Hindlimb muscle (tissue), 1 donor: ENCODE measurements at regions not wholly inside any gene's neighbourhood (a gene's known extent, or its start where the extent isn't known, plus 50 kb on each side); places are given as distances from the start of the nearest gene placed in this dataset.

Experiments
- DNase-seq: peaks from one replicate; pipeline ENCODE4 v3.0.0-alpha.2; 2013

DNA sequence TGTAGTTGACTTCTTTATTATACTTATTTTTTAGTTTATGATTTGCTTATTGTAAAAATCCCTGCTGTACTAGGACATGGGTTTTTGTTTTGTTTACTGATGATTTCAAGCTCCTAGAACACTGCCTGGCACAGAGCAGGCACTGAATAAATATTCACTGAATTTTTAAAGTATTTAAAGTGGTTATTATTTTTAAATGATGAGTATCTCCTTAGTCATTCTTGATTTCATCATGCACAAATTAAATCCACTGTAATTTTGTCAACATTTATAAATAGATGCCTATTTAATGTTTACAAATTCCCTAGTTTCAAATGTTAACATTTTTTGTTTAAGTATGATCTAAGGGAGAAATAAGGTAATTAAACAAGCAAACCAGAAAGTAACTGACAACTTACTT is 367.9 kb upstream of the SLIT2 start:
- no peak for DNase-seq

DNA sequence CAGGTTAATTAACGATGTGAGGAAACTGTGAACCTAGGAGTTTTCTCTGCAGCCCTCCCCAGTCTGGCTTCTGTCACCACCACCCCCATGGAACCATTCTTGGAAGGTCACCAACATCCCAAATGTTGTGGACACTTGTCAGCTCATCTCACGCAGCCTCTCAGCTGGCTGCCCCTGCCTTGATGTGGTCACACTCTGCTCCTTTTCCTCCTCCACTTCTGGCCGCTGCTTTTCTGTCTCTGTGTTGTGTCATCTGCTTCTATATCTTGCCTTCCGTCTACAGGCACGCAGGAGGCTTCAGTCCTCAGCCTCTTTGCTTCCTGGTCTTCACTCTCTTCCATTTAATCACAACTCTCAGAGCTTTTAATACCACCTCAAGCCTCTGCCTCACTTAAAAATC is 371.5 kb upstream of the SLIT2 start:
- DNase-seq, result no peak

DNA sequence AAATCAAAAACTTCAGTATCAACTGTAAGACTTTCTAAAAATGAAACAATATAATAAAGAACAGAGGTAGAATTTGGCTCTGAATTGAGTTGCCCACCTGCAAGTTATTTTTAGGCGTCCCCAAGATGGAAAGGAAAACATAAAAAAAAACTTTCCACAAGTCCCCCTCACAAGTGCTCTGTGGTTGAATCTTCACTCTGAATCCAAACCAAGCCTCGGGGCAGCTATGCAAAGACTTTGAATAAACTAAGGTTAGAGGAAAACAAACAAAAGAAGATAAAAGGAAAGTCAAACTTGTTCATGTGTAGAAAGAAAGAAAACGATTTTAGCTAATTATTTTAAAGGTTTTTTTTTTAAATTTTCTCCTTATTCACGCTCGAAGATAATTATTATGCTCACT is 372.4 kb upstream of the SLIT2 start:
- no peak for DNase-seq

DNA sequence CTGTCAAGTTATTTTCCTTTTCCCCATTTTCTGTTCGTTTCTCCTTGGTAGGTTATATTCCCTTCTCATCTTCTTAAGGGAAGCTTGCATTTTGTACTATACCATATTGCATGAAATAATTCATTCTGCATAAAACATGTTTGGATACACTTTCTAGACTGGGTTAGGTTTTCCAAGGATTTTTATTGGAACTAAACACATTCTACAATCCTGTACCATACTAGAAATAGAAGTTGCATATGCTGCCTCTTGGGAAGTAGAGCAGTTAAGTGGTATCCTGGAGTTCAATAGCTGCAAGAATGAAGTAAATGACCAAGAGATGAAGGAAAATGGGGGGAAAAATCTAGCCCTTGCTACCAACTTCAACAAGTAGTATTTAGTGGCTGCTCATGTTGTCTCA is 393.7 kb upstream of the SLIT2 start:
- no peak for DNase-seq

DNA sequence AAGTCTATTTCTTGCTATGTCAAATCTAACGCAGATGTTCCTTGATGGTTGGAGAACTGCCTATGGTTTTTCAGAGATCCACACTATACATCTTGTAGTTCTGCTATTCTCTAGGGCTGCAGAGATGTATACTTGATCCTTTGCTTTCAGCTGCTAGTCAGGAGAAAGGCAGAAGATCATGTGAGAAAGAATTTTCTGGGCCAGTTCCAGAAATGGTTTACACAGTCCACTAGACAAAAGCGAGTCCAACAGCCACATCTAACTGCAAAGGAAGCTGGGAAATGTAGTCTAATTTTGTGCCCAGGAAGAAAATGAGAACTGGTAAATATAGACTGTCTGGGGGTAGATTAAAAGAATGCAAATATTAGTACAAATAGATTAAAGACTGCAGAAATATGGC is 394.3 kb upstream of the SLIT2 start:
- DNase-seq, result peak; percentile 66

DNA sequence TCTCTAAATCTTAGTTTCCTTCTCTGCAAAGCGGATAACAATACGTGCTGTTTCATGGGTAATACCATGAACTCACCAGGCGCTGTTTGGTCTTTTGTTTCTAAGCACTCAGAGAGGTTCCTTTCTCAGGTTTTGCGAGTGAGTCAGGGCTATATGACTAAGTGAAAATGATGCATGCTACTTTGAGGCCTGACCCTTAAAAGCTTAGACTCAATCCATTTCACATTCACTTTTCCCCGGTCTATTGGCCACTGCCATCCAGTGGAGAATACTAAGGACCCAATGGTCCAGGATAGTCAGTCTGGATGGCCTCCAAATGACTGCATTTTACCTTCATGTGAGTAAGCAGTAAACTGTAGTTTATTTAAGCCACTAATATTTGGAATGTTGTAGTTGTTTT is 400.8 kb upstream of the SLIT2 start:
- DNase-seq, result no peak

DNA sequence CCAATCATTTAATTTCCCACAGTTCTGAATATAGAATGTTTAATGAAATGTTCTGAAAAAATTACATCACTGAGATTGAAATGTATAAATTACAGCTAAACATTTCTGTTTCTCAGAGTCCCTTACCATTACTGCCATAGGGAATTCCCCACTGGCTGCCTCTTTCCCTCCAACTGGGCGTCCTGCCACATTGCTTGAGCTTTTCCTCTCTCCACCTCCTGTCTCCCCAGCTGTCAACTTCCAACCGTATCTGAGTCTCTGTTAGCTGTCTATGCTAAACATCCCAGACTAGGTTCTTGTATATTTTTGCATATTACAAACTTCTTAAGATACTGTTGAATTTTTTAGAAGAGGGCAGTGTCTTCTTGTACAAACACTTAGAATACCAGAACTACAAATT is 407.3 kb upstream of the SLIT2 start:
- no peak for DNase-seq

DNA sequence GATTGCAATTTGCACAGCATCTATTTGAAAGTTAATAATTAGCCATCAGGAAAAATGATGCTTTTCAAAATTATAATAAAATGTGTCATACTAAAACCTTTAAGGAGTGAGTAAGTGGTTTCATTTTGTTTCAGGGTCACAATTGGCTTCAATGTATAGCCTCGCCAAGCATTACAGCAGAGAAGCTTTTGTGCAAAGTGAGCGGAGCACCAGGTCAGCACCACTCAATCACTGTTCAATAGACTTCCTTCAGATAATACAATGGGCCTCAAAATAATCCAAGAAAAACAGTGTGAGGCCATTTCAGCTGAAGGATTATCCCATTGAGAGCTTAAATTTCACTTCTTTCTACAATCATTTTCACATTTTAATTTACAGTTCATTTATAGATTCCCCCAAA is 409.2 kb upstream of the SLIT2 start:
- no peak for DNase-seq

DNA sequence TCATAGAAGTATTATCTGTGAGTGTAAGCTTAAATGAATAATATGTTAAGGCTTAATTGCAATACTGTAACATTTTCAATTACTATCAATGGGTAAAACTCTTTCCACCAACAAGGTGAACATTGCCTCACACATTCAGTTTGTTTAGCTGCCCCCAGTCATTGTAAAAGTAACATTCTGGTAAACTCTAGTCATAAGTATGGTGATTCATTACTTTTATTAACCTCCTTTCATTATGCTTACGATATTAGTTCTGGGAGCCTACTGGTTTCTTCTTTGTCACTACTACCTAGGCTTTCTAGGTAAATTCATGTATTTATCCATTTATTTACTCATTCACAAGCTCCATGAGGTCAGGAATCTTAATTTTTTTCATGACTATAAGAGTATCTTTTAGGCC is 412.8 kb upstream of the SLIT2 start:
- DNase-seq, result no peak

DNA sequence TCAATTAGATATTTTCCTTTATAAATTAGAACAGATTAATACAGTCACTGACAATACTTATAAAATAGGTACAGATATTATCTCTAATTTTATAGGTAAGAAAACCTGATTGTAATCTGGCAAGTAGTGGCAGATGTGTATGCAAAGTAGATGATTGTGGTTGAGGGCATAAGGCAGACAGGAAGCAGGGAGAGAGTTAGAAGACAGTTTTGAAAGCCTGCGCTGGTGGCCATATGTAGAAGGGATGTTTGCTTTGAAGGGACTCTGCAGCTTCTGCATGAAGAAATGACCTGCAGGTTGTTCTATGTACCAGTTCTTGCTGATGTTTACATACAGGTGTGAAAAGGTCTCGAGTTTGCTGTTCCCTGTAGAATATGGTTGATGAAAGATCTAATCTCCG is 416.3 kb upstream of the SLIT2 start:
- no peak for DNase-seq

DNA sequence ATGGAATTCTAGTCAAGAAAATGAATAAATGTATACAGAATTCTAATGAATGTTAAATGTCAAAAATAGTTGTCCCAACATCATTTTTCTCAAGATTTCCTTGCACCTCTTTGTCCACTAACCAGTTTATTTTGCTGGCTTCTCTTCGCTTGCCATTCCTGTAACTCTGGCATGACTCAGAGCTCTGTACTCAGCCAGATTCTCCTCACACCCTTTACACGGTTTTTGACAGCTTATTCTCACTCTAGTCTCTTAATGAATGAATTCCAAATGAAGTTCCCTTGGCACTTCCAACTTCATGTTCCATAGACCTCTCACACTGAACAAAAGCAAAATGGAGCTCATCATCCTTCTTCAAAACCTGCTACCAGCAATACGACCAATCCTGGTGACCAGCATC is 419.3 kb upstream of the SLIT2 start:
- no peak for DNase-seq

DNA sequence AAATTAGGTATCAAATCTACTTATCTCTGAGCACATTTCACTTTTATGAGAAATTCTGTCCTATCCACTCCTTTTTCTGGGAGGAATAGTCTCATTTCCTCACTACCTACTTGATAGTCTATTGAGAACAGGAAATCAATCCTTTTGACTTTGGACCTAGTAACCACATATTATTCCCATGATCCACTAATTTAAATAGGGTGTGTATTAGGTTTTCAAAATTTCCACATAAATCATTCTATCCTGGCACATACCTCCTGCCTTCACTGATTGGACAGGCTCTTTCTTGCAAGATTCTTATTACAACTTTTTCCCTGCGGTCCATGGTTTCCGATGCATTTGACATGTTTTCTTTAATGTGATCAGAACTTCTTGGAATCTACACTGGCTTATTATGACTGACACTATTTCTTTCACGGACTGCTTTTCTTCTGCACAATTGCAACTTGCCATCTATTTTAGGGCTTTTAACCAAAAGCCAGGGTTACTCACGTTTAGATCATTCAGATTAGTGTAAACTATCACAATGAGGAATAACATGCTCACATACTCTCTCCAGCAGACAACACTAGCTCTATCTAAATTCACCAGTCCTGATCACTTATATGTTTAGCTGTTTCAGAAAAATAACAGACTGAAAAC is 419.9 kb upstream of the SLIT2 start:
- no peak for DNase-seq

DNA sequence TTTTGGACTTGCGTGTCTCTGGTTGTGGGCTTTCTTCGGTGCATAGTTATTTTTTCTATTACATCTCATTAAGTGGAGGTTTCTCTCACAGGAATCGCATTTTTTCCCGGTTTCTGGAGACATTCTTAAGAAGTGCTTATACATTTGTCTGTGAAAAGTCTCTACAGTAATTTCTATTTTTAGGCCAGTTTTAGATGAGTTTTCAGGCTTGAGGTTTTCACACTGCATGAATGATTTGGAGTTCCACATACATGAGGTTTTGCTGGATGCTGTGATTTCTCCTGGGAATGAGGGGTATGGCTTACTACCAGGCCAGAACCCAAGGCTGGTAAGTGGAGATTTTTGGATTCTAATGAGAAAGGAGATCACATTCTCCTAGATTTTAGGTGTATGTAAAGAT is 422.6 kb upstream of the SLIT2 start:
- DNase-seq, result no peak

DNA sequence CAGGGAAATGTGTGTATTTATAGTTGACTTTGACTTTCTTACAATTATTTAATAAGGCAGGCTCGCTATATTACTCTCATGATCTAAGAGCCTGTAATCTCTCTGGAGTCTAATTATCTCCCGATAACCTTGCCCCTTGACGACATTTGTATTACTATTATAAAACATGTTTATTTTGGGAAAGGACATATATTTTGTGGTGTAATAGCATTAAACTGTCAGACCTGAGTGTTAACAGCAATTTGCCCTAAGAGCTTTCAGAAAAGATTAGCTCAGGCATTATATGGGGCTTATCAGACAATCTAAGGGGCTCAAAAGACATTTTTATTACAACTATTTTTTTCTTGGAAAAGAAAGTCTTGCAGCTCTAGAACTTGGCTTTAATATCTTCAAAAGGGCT is 427.9 kb upstream of the SLIT2 start:
- DNase-seq, result no peak

DNA sequence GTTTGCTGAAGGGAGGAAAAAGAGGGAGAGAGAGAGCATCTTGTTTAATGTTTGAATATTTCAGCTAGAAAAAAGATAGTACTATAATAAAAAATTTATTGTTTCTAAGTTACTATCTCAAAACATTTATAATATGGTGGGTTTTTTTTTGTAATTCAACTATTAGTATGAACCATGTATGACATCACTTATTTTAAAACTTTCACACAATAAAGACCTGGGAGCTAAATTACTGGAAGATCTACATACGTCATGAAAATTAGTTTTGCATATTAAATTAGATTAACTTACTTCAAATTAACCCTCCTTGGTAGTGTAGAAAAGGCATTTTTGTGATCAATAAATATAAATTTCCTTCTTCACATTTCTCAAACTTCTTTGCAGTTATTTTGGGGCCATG is 432.0 kb upstream of the SLIT2 start:
- DNase-seq, result no peak

DNA sequence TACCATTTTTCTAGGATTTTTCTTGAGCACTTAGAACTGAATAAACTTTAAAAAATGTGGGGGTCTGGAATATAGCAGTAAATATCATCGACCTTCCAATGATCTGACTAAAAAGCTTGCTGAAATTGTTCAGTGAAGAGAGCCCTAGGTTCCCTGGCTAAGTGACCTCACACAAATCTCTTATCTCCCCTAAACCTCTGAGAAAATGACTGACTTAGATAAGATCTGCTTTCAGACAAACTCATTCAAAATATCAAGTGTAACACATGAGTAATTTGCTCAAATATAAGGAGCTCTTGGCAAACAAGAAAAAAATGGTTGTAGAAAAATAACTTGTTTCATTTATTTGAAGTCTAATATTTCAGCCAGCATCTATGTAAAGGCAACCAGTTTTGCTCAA is 441.7 kb upstream of the SLIT2 start:
- DNase-seq, result no peak

DNA sequence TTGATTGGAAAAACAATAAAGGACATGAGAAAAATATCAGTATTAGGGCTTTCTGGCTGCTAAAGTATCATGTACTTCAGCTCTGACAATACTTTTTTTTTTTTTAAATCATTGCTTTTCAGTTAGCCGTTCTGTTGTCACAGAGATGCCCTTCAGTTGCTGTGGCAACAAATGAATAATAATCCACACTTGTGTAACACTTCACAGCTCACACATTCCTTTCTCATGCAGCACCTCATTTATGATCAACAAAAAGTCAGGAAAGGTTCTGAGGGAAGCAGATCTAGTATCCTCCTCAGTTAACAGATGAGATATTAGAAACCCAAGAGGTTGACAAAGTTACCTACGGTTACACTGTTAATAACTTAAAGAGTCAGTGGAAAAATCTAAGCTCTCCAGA is 444.2 kb upstream of the SLIT2 start:
- DNase-seq, result no peak

DNA sequence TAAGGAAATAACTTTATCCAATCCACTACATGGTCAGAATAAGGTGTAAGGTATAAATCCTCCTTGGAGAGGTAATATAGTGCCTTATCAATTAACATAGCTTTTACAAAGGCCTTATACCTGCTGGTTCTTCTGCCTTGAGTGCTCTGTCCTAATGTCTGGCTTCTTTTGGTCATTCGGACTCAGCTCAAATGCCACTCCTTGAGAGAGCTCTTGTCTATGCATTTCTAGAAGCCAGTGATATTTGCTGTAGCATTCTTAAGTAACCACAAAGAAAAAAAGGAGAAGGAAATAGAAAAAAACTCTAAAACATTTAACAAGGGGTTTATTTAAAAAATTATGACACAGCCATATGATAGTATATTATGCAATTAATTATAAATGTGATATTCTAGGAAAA is 444.8 kb upstream of the SLIT2 start:
- DNase-seq, result no peak

DNA sequence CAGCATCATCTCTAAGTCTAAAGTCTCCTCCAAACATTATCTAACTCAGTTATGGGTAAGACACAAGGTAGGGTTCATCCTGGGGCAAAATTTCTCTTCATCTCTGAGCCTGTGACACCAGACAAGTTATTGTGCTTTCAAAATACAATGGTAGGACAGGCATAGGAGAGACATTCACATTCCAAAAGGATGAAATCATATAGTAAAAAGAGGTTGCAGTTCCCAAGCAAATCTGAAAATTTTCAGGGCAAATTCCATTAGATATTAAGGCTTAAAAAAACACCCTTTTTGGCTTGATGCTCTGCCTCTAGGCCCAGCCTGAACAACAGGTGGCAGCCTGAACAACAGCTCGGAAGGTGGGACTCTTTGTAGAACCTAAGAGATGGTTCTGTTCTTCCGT is 448.3 kb upstream of the SLIT2 start:
- no peak for DNase-seq

DNA sequence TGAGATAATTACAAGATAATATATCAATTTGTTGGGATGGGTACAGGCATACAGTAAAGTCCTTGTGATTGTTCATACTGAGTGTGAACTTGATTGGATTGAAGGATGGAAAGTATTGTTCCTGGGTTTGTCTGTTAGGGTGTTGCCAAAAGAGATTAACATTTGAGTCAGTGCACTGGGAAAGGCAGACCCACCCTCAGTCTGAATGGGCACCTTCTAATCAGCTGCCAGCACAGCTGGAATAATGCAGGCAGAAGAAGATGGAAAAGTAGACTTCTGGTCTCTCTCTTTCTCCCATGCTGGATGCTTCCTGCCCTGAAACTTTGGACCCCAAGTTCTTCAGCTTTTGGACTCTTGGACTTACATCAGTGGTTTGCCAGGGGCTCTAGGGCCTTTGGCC is 457.9 kb upstream of the SLIT2 start:
- DNase-seq, result no peak

DNA sequence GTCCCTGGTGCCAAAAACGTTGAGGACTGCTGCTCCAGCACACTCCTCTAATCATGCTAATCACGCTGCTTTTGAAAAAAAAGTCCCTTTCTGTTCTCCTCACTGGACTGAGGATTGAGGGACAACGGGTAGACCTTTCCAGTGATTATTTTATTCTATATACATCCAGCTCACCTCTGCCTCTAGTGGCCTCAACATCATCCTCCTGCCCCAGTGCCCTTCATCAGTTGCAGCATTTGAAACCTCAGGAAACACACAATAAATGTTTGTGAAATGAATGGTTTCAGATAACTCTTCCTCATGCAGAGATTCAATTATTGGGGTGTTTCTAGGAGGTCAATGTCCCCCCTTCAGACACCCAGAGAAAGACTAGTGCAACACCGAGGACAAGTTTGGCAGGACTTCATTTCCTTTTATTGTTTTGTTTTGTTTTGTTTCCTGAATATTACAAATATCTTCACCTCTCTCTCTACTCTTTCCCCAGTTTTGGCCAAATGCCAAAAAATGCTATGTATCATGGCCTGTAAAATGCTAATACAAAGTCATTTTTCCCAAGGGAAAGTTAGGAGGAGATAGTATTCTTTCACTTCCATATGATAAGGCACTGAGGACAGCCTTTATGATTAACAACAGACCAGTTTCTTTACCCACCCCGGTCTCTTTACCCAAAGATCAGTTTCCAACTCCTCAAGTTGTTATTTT is 460.1 kb upstream of the SLIT2 start:
- no peak for DNase-seq

DNA sequence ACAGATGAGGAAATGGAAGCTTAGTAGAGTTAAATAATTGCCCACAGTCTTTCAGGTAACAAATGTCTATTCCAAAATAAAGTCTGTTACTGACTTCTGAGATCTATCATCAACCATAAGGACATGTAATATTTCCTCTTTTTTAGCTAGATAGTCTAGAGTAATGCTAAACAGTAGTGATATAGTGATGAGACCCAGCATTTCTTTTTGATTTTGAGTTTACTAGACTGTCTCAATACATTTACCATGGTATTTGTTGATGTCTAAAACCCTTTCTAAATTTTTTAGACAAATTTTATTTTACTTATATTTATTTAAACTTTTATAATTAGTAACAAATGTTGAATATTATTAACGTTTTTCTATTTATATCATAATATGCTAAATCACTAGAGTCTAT is 465.1 kb upstream of the SLIT2 start:
- DNase-seq, result no peak

DNA sequence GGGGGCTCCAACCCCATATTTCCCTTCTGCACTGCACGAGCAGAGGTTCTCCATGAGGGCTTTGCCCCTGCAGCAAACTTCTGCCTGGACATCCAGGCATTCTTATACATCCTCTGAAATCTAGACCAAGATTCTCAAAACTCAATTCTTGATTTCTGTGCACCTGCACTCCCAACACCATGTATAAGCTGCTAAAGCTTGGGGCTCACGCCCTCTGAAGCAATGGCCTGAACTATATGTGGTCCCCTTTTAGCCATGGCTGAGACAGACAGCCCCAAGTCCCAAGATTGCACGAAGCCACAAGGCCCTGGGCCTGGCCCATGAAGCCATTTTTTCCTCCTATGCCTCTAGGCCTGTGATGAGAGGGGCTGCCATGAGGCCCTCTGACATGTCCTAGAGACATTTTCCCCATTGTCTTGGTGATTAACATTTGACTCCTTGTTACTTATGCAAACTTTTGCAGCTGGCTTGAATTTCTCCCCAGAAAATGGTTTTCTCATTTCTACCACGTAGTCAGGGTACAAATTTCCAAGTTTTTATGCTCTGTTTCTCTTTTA is 468.0 kb upstream of the SLIT2 start:
- DNase-seq, result no peak

DNA sequence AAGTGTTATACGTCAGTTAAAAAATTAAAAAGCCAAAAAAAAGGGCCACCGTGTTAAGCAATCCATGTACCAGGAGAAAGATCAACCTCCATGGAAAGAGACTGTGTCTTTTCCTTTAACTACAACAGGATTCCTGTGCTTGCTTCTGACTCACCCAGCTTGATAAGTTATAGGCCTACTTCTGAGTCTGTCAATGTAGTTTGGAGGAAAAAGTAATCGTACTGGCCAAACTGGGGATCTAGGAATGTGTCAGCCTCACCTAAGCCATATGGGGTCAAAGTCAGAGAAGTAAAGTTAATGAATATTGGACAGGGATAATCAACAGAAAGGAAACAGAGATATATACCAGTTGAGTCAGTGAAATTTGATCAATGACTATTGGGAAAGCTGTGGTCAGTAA is 470.8 kb upstream of the SLIT2 start:
- no peak for DNase-seq

DNA sequence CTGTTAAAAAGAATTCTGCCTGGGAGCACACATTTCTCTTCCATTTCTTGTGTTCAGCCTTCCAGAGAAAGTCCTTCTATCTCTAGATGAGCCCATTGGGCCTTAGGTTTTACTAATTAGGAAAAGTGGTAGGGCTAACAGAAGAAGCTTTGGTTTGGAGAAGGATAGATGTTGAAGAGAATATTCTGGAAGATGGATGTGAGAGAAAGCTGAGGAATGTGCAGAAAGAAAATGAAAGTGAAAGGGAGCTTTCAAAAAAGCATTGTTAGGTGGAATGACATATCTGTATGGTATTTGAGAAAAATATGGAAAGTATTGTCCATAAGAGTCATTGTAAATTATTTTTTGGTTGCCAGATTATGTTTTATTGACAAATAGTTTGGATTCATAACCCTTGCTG is 474.8 kb upstream of the SLIT2 start:
- DNase-seq, result peak; percentile 2
